HG03025 (cell line): ENCODE measurements at regions not wholly inside any gene's neighbourhood (a gene's known extent, or its start where the extent isn't known, plus 50 kb on each side); places are given as distances from the start of the nearest gene placed in this dataset.
"Not testable (repeated sequence)": the region's sequence is repeated elsewhere in the genome, so short reads cannot be mapped to it uniquely, and the experiment has no call there.

ENCODE experiments used
- ATAC-seq: cut with Tn5 transposase; IDR thresholded peaks from one replicate; pipeline ENCODE4 v1.9.1; 2021; ENCODE audit warnings: mild to moderate bottlenecking, moderate library complexity; ENCODE audit not compliant: unreplicated experiment, low FRiP score

DNA sequence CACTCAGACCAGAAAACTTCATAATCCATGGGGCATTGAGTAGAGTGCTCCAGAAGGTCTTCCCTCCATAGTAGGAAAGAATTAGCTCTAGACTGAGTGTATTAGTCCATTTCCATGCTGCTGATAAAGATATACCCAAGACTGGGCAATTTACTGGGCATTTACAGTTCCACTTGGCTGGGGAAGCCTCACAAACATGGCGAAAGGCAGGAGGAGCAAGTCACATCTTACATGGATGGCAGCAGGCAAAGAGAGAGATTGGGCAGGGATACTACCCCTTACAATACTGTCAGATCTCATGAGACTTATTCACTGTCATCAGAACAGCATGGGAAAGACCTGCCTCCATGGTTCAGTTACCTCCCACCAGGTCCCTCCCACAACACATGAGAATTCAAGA, 300.6 kb upstream of the TMEM132C start:
- ATAC-seq: no peak

DNA sequence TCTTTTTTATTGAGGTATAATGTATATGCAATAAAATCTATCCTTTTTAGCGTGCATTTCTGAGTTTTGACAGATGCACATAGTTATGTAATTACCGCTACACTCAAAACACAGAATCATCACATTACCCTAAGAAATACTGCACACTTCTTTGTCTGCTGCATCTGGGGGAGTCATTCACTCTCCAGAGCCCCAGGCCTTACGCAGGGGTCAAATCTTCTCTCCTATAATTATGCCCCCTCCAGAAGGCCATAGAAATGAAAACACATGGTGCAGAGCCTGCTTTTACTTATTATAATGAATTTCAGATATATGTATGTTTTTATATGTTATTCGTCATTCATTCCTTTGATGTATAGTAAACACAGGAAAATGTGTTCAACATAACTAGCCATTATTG, 296.5 kb upstream of the TMEM132C start:
- ATAC-seq: no peak

DNA sequence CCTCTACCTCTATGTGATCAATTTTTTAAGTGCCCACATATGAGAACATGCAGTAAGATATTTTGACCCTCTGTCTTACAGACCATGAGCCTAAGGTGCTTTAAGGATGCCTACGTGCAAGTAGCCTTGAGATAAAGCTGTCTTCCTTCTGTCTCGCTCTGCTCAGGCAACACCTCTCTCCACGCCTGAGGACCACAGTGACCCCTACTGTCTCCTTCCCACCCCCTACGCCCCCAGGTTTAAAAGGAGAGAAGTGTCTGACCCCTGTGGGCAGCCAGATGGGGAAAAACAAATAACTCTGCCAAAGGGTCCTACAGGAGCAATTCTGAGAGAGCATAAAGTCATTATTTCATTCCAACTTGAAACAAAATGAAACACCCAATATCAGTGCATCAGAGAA, 286.4 kb upstream of the TMEM132C start:
- no peak for ATAC-seq

DNA sequence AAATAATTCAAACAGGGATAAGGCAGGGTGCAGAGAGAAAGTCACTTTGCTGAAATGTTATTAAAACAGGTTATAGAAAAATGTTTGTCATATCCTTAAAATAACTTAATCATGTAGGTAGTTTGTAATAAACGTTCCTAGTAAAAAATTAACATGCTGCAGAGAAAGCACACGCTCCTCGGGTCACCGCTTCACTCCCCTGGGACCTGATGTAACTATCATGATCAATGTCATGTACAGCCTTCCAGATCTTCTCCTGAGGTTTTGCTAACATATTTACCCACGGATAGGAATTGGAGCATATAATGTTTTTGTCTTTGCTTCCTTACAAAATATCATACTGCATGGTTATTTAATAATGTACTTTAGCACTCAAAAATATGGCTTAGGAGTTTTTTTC, 285.1 kb upstream of the TMEM132C start:
- ATAC-seq: no peak

DNA sequence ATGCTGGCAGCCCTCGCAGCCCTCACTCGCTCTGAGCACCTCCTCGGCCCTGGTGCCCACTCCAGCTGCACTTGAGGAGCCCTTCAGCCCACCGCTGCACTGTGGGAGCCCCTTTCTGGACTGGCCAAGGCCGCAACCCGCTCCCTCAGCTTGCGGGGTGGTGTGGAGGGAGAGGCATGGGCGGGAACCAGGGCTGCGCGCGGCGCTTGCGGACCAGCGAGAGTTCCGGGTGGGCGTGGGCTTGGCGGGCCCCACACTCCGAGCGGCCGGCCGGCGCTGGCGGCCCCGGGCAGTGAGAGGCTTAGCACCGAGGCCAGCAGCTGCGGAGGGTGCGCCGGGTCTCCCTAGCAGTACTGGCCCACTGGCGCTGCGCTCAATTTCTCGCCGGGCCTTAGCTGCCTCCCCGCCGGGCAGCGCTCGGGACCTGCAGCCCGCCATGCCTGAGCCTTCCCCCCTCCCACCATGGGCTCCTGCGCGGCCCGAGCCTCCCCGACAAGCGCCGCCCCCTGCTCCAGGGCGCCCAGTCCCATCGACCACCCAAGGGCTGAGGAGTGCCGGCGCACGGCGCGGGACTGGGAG, 283.7 kb upstream of the TMEM132C start:
- not testable (repeated sequence) for ATAC-seq

DNA sequence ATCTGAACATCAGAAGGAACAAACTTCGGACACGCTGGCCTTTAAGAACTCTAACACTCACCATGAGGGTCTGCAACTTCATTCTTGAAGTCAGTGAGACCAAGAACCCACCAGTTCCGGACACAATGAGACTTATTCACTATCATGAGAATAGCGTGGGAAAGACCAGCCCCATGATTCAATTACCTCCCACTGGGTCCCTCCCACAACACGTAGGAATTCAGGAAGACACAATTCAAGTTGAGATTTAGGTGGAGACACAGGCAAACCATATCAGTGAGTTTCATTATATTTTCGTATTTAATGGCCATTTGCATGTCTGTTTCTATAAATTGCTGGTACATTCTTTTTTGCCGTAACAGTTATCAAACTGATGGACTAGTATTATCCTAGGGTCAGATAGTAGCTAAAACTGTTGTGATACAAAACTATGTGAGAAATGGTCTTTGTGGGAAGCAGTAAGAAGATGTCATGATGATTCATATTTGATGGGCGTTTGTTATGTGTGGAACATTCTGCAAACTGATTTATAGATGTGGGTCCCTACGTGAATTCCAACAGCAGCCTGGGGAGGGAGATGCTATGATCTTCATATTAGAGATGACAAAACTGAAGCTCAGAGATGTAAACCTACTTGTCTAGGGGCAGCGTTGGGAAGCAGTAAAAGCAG, 282.4 kb upstream of the TMEM132C start:
- no peak for ATAC-seq

DNA sequence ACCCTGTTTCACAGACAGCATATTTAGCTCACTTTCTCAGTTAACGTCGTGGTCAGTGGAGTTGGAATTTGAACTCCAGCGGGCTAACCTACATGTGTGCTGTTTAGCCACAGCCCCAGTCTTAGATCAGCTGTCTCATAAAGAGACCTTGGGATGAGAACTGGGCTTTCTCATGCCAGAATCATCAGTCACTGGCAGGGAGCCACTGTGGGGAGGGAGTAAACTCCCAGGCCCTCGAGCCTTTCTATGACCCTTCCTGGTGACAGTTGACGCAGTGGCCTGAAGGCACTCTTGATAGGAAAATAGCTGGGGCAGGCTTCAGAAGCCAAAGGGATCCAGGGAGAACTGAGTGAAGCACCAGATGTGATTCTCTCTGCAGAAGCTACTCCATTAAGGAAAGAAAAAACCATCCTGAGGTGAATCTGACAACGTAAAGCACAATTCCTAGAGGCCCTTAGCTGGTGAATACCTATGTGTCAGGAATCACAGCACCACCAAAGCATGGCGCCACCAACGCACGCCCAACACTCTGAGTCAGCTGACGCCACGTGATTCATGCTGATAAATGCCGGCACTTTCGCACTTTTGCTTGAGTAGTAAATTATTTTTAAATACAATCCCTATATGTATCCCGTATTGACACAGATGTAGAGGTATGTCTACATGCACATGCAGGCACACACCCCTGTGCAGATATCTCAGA, 279.6 kb upstream of the TMEM132C start:
- ATAC-seq: no peak

DNA sequence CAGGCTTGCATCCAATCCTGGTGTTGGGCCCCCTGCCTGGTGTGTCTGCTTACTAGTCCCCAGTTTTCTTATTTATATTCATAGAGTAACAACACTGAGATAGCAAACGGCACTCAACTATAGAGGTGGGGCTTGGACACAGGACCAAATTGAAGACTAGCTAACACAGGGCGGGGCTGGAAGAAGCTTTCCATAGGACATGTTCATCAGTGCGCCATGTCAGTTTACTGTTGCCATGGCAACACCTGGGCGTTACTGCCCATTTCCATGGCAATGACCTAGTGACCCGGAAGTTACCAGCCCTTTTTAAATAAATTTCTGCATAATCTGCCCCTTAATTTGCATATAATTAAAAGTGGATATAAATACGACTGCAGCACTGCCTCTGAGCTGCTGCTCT, 275.5 kb upstream of the TMEM132C start:
- no peak for ATAC-seq

DNA sequence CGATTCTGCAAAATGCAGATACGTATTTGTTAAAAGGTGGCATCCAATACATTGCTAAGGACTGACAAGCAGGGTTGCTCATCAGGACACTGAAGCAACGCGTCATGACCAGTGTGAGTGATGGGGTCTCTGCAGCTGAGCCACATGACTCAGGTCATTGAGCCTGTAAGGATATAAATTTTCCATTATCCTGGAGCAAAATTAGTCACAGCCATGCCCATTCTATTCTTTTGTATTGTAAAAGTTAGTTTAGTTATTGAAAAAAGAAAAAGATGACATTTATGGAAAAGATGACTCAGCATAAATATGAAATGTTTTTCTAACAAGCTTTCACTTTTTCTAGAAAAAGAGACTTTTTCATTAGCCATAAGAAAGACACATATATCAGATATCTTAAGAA, 268.0 kb upstream of the TMEM132C start:
- no peak for ATAC-seq

DNA sequence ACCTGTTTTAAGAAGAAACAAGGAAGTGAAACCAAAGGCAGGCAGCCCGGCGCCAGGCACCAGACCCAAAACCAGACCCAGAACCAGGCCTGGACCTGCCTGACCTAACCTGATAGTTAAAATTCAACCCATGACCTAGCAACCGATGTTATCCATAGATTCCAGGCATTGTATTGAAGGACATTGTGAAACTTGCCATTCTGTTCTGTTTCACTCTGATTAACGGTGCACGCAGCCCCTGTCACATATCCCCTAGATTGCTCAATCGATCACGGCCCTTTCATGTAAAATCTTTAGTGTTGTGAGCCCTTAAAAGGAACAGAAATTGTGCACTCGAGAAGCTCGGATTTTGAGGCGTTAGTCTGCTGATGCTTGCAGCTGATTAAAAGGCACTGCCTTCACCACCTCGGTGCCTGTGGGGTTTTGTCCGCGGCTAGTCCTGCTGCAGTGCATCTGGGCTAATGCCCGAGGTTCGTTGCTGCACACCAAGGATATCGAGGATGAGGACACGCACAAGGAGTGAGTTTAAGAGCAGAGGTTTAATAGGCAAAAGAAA, 262.5 kb upstream of the TMEM132C start:
- ATAC-seq: no peak

DNA sequence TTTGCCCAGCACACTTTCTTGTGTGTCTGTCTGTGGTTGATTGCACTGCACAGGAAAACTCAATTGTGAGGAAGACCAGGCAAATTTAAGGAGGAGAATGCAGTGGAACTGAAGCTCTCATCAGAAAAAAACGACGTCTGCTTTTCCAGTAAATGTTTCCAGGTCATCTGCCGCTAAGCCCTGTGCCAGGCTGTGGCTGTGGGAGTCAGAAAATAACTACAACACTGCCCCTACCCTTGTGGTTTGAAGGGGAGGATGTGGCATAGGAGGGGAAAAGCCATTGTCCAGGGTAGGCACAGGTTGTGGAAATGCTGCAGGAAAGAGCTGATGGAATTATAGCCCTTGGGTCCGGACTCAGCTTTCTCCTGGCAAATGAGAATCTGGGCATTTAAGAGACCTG, 259.7 kb upstream of the TMEM132C start:
- no peak for ATAC-seq

DNA sequence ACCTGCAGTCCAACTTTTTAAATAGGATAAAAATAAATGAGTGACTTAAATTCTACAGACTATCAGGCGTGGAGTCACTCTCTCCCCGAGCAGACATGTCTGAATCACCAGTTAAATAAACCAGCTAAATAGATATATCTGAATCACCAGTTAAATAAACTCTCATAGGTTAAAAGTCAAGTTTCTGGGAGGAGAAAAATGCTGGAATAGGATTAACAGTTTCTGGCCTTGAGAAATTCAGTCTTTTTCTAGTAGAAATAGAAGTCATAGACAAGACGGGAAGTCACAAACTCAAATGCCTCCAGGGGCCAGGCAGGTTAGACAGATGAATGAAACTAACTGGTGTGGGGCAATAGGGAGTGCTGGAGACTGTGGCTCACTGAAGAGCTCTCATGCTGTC, 258.6 kb upstream of the TMEM132C start:
- no peak for ATAC-seq

DNA sequence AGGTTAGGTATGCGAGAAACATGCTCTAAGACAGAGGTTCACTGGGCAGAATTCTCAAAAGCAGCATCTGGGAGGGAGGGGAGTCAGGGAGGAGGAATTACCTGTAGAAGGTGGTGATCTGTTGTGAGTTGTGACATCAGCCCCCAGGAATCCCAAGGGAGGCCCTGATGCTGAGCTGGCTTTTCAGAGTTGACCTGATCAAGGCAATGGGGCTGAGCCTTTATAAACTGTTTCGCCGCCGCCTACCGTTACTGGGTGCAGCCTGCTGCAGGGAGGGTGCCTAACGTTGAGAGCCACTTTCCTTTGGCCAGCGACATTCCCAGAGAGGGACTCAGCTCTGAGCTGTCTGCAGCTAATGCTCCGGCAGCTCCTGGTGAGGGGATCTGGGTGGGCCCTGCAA, 257.9 kb upstream of the TMEM132C start:
- ATAC-seq: no peak

DNA sequence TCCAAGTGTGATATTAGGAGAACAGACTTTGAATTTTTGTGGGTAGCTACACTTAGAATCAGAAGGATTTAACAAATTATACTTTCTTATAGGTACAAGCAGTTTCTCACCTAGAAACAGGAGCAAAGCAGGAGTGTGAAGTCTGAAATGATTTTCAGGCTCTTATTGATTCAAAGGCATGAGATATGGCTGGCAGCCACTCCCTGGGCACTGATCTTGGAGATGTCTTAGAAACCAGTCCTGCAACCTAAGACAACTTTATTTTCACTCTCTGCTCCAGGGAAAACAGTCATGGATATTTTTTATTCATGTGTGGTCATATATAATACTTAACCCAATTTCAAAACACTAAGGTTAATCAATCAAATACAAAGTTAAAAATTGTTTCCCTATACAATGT, 254.9 kb upstream of the TMEM132C start:
- no peak for ATAC-seq

DNA sequence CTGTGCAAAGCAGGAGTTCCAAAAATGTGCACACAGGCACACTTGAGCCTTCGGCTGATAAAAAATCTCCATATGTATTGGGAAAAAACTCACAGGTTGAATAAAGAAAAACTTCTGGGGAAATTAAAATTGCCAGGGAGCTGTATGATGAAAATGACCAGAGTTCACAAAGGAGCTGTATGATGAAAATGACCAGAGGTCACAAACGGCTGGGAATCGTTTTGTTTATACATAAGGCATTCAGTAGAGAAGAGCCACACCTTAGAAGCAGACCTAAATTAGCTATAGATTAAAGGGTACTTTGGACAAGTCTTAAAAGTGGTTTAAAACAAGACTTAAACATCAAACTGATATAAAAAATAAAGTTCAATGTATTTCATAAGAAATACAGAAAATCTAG, 251.7 kb upstream of the TMEM132C start:
- ATAC-seq: no peak

DNA sequence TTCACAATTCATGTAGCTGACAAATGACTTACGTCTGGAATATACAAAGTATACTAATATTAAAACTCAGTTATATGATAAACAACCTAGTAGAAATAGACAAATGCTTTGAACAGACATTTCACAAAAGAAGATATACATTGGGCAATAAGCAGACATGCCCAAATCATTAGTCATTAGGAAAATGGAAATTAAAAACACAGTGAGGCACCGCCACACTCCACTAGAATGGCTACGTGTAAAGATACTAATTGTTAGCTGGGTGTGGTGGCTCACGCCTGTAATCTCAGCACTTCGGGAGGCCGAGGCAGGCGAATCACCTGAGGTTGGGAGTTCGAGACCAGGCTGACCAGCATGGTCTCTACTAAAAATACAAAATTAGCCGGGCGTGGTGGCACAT, 248.9 kb upstream of the TMEM132C start:
- no peak for ATAC-seq

DNA sequence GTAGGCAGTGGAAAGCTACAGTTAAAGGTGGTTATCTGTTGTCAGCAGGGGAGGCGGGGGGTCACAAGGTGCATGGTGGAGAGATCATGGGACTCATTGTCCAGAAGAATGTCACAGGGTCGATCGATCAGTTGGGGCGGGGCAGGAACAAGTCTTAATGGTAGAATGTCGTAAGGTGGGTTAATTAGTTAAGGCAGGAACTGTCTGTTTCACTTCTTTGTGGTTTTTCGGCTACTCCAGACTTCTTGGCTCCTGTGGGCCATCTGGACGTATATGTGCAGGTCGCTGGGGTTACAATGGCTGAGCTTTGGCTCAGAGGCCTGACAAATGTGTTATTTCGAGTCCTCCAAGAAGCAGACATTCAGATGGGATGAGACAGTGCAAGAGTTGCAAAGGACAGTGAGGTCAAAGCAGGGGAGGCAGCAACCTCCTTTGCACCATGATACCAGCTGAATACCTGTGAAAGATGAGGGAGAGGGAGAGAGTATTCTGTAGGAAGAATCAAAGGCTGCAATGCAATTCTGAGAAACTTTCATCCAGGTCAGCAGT, 246.9 kb upstream of the TMEM132C start:
- ATAC-seq: no peak

DNA sequence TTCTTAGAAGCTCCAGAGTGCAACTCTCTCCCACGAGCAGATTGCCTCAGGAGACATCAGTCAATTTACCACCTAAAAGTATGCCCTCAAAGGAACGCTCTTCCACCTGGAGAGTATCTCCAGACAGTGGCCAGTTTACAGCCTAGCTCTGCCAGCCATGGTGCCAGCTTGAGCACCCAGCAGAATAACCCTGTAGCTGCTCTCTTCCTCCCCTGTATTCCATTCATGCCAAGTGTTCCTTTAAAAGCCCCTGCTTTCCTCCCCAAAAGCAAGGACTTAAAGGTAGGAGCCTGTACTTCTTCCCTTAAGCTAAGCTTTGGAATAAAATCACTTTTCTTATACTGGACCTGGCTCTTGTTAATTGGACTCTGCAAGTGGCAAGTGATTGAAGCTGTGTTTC, 245.4 kb upstream of the TMEM132C start:
- no peak for ATAC-seq

DNA sequence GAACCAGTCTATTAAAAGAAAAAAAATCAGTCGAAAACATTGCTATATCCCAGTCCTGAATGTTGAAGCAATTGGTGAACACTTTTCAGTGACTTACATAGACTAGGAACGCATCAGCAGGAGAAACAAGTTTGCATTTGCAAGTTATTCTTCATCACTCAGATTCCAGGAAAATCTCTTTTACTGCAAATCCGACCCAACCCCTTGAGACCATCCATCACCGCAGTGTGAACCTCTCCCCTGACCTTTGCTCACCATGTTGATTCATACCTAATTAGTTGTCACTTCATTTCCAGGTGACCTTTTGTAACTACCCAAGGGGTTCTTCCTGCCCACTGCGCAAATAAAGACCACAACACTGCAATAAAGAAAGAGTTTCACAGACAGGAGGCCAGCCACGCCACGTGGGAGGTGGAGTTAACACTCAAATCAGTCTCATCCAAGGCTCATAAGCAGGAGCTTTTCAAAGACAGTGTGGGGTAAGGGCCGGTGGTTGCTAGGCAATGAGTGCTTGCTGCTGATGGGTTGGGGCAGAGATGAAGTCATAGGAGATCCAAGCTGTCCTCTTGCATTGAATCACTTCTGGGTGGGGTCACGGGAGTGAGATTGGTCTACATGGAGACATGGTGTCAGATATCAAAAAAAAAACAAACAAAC, 241.3 kb upstream of the TMEM132C start:
- no peak for ATAC-seq

DNA sequence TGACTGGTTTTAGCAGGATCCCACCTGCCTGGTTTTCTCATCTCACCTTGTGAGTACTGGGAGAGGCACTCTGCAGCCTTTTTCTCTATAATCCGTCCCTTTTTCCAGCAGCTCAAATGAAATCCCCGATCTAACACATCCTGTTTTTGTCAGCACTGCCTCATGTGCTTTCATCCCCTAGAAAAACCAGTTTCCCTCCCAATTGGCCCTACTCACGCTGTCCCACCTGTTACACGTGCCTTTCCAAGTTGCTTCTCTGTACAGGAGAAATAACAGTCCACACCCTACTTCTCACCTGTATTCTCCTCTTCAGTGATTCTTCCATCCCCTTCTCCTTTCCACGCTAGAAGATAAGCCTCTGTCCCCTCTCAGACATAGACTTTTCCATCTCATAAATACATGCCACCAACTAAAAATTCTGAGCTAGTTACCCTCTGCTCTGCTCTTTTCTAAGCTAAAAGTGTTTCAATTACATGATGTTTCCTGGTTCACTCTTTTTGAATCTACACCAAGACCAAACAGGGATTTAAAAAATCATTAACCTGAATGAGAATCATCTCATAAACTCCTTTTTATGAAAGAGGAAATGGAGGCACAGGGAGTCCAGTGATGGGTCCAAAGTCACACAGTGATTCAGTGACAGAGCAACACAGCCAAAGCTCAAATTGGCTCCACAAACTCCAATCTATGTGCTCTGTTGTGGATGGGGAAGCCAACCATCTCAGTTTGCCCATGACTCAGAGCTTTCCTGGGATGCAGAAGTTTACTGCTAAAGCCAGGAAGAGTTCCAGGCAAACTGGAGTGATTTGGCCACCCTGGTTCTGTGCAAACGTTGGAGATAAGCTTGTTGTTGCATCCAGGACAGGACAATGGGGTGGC, 240.0 kb upstream of the TMEM132C start:
- ATAC-seq: no peak
